B cell (primary cell): ENCODE measurements at regions not wholly inside any gene's neighbourhood (a gene's known extent, or its start where the extent isn't known, plus 50 kb on each side); places are given as distances from the start of the nearest gene placed in this dataset.

Experiments
- EZH2 ChIP-seq: IDR thresholded peaks from 2 replicates; pipeline ENCODE4 v1.6.1; 2012; ENCODE audit warnings: borderline replicate concordance, low read depth, mild to moderate bottlenecking, moderate library complexity, low read length; ENCODE audit not compliant: insufficient read depth, poor library complexity, severe bottlenecking
- TF ChIP-seq, protein P1 (sequence below): fragments of 200-600 bp; IDR thresholded peaks from one replicate; pipeline ENCODE4 v1.8.0; 2022; ENCODE audit warnings: antibody characterized with exemption, mild to moderate bottlenecking

DNA sequence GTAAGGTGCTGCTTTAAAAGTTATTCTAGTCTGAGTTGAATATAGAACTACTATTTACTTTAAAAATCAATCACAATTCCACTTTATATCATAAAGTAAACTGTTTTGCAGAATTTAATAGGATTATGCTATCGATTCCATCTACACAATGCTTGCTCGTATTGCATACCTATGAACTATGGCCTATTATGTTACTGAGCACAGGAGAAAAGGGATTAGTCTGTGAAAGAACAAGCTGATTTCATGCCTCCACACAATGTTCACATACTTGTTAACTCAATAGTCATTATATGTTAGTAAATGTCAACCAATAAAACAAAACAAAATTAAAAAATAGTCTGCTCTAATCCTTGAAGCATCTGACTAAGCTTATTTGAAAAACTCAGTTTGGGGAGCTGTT lies 223.6 kb downstream of the PCDH10 start:
- TF ChIP-seq, protein P1, sequence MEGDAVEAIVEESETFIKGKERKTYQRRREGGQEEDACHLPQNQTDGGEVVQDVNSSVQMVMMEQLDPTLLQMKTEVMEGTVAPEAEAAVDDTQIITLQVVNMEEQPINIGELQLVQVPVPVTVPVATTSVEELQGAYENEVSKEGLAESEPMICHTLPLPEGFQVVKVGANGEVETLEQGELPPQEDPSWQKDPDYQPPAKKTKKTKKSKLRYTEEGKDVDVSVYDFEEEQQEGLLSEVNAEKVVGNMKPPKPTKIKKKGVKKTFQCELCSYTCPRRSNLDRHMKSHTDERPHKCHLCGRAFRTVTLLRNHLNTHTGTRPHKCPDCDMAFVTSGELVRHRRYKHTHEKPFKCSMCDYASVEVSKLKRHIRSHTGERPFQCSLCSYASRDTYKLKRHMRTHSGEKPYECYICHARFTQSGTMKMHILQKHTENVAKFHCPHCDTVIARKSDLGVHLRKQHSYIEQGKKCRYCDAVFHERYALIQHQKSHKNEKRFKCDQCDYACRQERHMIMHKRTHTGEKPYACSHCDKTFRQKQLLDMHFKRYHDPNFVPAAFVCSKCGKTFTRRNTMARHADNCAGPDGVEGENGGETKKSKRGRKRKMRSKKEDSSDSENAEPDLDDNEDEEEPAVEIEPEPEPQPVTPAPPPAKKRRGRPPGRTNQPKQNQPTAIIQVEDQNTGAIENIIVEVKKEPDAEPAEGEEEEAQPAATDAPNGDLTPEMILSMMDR, result no peak
- TF ChIP-seq EZH2, result no peak
